ENCODE measurements at regions not wholly inside any gene's neighbourhood (a gene's known extent, or its start where the extent isn't known, plus 50 kb on each side); places are given as distances from the start of the nearest gene placed in this dataset.

GRCh38 chr15:98221577-98221976, 261.1 kb downstream of the ARRDC4 start:
- H3K4me3 Mint-ChIP-seq (ENCODE audit: unreplicated experiment), result no peak overlapping the region
- H3K4me3 ChIP-seq (ENCODE audit: low read depth, low read length), result no peak overlapping the region
- no peak for TF ChIP-seq CTCF (IDR thresholded peaks at IDR 0.05; ENCODE audit: insufficient read depth in 1 of 2, low read depth in 1 of 2, low read length in 1 of 2, severe bottlenecking in 1 of 2, unreplicated experiment in 1 of 2)
- H3K4me1 ChIP-seq, result no peaks in the 10 kb centered on the region
- H3K27ac Mint-ChIP-seq (ENCODE audit: unreplicated experiment), result no peak overlapping the region
- no peaks in the 10 kb centered on the region for H3K9me3 Mint-ChIP-seq (ENCODE audit: unreplicated experiment)
- ChIA-PET CTCF (no interaction called here), POLR2A (no interaction called here)
- H3K27me3 Mint-ChIP-seq (ENCODE audit: insufficient read depth, unreplicated experiment), result peaks cover 4% of the 10 kb centered on the region
- no peaks in the 10 kb centered on the region for H3K36me3 ChIP-seq (ENCODE audit: control insufficient read depth, insufficient read depth, low read length)
- intact Hi-C loops (cut with micrococcal nuclease; ENCODE audit: unreplicated experiment), result no loop called here
- no peaks in the 10 kb centered on the region for H3K4me1 Mint-ChIP-seq (ENCODE audit: low read depth, unreplicated experiment)
- no peak for DNase-seq
- no peaks in the 10 kb centered on the region for H3K9me3 ChIP-seq
- H3K27me3 ChIP-seq (replicated peaks; ENCODE audit: control insufficient read depth, insufficient read depth, low read length), result no peaks in the 10 kb centered on the region; the same call in 1 of the 2 replicates
- no TSS peak for BruUV-seq (replicated peaks)
- no peaks in the 10 kb centered on the region for H3K36me3 Mint-ChIP-seq (ENCODE audit: insufficient read depth, unreplicated experiment)

- Histone ChIP-seq H3K4me1 (no peaks in the 10 kb centered on the region), H3K4me3 (ENCODE audit: low read depth, low read length) (no peak overlapping the region), H3K9me3 (no peaks in the 10 kb centered on the region), H3K36me3 (ENCODE audit: control insufficient read depth, insufficient read depth, low read length) (no peaks in the 10 kb centered on the region), H3K27me3 (replicated peaks; ENCODE audit: control insufficient read depth, insufficient read depth, low read length) (no peaks in the 10 kb centered on the region; the same call in 1 of the 2 replicates)
- Mint-ChIP-seq H3K27me3 (ENCODE audit: insufficient read depth, unreplicated experiment) (peaks cover under 1% of the 10 kb centered on the region), H3K9me3 (ENCODE audit: unreplicated experiment) (no peaks in the 10 kb centered on the region), H3K4me1 (ENCODE audit: low read depth, unreplicated experiment) (no peaks in the 10 kb centered on the region), H3K36me3 (ENCODE audit: insufficient read depth, unreplicated experiment) (no peaks in the 10 kb centered on the region), H3K27ac (ENCODE audit: unreplicated experiment) (no peak overlapping the region), H3K4me3 (ENCODE audit: unreplicated experiment) (no peak overlapping the region)
- DNase-seq, result no peak
- POLR2A ChIA-PET, result no interaction called here
- BruUV-seq (replicated peaks), result no TSS peak
- TF ChIP-seq CTCF (IDR thresholded peaks at IDR 0.05; ENCODE audit: insufficient read depth in 1 of 2, low read depth in 1 of 2, low read length in 1 of 2, severe bottlenecking in 1 of 2, unreplicated experiment in 1 of 2), result no peak
- intact Hi-C loops (cut with micrococcal nuclease; ENCODE audit: unreplicated experiment), result no loop called here
- CTCF ChIA-PET, result no interaction called here
These were observed 265.6 kb downstream of the ARRDC4 start for GRCh38 chr15:98226149-98226548.

- Histone ChIP-seq H3K9me3 (no peaks in the 10 kb centered on the region), H3K4me3 (ENCODE audit: low read depth, low read length) (no peak overlapping the region), H3K4me1 (no peaks in the 10 kb centered on the region), H3K27me3 (replicated peaks; ENCODE audit: control insufficient read depth, insufficient read depth, low read length) (no peaks in the 10 kb centered on the region; the same call in 1 of the 2 replicates), H3K36me3 (ENCODE audit: control insufficient read depth, insufficient read depth, low read length) (no peaks in the 10 kb centered on the region)
- ChIA-PET POLR2A (no interaction called here), CTCF (no interaction called here)
- intact Hi-C loops (cut with micrococcal nuclease; ENCODE audit: unreplicated experiment), result no loop called here
- no TSS peak for BruUV-seq (replicated peaks)
- Mint-ChIP-seq H3K9me3 (ENCODE audit: unreplicated experiment) (no peaks in the 10 kb centered on the region), H3K27ac (ENCODE audit: unreplicated experiment) (no peak overlapping the region), H3K4me3 (ENCODE audit: unreplicated experiment) (no peak overlapping the region), H3K27me3 (ENCODE audit: insufficient read depth, unreplicated experiment) (no peaks in the 10 kb centered on the region), H3K36me3 (ENCODE audit: insufficient read depth, unreplicated experiment) (no peaks in the 10 kb centered on the region), H3K4me1 (ENCODE audit: low read depth, unreplicated experiment) (no peaks in the 10 kb centered on the region)
- TF ChIP-seq CTCF (IDR thresholded peaks at IDR 0.05; ENCODE audit: insufficient read depth in 1 of 2, low read depth in 1 of 2, low read length in 1 of 2, severe bottlenecking in 1 of 2, unreplicated experiment in 1 of 2), result no peak
- DNase-seq, result no peak
These were observed 266.1 kb downstream of the ARRDC4 start for GRCh38 chr15:98226578-98226977.

All from Caco-2 (cell line).